ENCODE measurements at regions not wholly inside any gene's neighbourhood (a gene's known extent, or its start where the extent isn't known, plus 50 kb on each side); places are given as distances from the start of the nearest gene placed in this dataset.

DNA sequence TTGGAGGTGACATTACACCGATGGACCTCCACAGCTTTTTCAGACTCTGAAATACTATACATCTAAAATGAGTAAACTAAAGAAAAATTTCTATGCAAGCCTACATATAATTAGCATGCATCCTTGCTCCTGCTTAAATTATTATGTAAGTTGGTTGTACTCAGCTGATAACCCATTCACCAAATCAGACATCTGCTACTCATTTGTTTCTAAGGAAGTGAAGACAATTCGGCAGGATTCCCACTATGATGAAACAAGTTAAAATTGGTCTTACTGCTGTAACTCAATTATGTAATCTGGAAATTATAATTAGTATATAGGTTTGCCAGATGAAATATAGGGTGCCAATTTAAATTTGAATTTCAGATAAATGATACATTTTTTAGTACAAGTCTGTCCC lies 59.5 kb upstream of the FGF13 start:
- Histone ChIP-seq H3K27me3 (no peaks in the 10 kb centered on the region), H3K36me3 (no peaks in the 10 kb centered on the region), H3K9me3 (no peaks in the 10 kb centered on the region), H3K4me1 (no peaks in the 10 kb centered on the region), H3K4me3 (ENCODE audit: low read depth, low read length) (no peak overlapping the region)
- TF ChIP-seq CTCF (IDR thresholded peaks at IDR 0.05; ENCODE audit: low read depth, low read length): no peak
- no peak for DNase-seq

- Histone ChIP-seq H3K36me3 (no peaks in the 10 kb centered on the region), H3K9me3 (no peaks in the 10 kb centered on the region)
- TF ChIP-seq CTCF (IDR thresholded peaks at IDR 0.05; ENCODE audit: low read depth, low read length): no peak
These were observed 58.4 kb upstream of the FGF13 start for GRCh38 chrX:138769918-138770317.

GRCh38 chrX:138765051-138765450 lies 53.5 kb upstream of the FGF13 start:
- H3K27me3 ChIP-seq: no peaks in the 10 kb centered on the region
- DNase-seq: no peak
- H3K4me1 ChIP-seq: no peaks in the 10 kb centered on the region
- TF ChIP-seq CTCF (IDR thresholded peaks at IDR 0.05; ENCODE audit: low read depth, low read length): no peak
- H3K36me3 ChIP-seq: no peaks in the 10 kb centered on the region
- H3K4me3 ChIP-seq (ENCODE audit: low read depth, low read length): no peak overlapping the region
- no peaks in the 10 kb centered on the region for H3K9me3 ChIP-seq

More at GRCh38 chrX:138769918-138770317, 58.4 kb upstream of the FGF13 start:
- Histone ChIP-seq H3K27me3 (no peaks in the 10 kb centered on the region), H3K4me1 (no peaks in the 10 kb centered on the region), H3K4me3 (ENCODE audit: low read depth, low read length) (no peak overlapping the region)
- DNase-seq: no peak

DNA sequence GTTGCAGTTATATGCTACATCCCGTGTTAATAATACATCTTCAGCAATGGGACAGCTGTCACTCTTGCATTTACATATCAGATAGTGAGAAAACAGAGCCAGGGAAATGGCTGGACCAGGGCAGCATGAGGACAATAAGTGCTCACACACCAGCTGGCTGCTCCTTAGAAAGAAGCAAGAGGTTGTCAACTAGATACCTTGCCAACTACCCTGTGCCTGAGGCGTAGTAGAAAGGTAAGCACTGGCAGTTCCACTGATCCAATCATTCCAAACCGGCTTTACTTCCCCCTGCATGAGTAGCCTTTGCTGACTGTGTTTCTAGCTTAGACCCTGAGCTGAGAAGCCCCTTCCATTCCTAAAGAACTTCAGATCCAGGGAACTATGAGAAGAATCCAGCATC lies 52.2 kb upstream of the FGF13 start:
- no peak for TF ChIP-seq CTCF (IDR thresholded peaks at IDR 0.05; ENCODE audit: low read depth, low read length)
- Histone ChIP-seq H3K4me1 (no peaks in the 10 kb centered on the region), H3K27me3 (no peaks in the 10 kb centered on the region), H3K9me3 (no peaks in the 10 kb centered on the region), H3K4me3 (ENCODE audit: low read depth, low read length) (no peak overlapping the region), H3K36me3 (no peaks in the 10 kb centered on the region)
- no peak for DNase-seq

DNA sequence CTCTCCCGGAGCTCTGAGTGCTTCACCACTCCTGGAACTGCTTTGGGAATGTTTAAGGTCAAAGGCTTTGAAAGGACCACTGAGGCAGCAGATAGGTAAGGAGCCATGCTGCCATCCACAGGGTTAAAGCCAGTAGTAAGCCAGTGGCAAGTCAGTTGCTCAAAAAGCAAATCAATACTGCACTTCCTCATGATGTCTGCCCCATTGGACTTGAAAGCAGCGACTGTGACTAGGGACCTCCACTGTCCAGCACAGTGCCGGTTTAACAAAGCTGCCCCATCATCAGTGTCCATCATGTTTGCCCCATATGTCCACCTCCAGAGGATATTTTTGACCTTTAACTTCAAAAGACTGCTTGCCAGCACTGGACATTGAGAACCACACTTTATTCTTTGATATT lies 49.9 kb upstream of the FGF13 start:
- no peak for DNase-seq
- no peaks in the 10 kb centered on the region for H3K27me3 ChIP-seq
- no peaks in the 10 kb centered on the region for H3K36me3 ChIP-seq
- no peaks in the 10 kb centered on the region for H3K9me3 ChIP-seq
- TF ChIP-seq CTCF (IDR thresholded peaks at IDR 0.05; ENCODE audit: low read depth, low read length): no peak
- no peaks in the 10 kb centered on the region for H3K4me1 ChIP-seq
- no peak overlapping the region for H3K4me3 ChIP-seq (ENCODE audit: low read depth, low read length)

All from BE2C (cell line).